NB4 (cell line): ENCODE measurements at regions not wholly inside any gene's neighbourhood (a gene's known extent, or its start where the extent isn't known, plus 50 kb on each side); places are given as distances from the start of the nearest gene placed in this dataset.

Experiments
- POLR2A ChIP-seq: IDR thresholded peaks from 2 replicates; pipeline ENCODE4 v1.6.1; 2011; ENCODE audit warnings: mild to moderate bottlenecking; ENCODE audit not compliant: insufficient read length; ENCODE audit errors: extremely low read depth
- TF ChIP-seq, protein P1 (sequence below): IDR thresholded peaks from one replicate; pipeline ENCODE4 v1.5.1; 2012; ENCODE audit warnings: low read depth, low read length

DNA sequence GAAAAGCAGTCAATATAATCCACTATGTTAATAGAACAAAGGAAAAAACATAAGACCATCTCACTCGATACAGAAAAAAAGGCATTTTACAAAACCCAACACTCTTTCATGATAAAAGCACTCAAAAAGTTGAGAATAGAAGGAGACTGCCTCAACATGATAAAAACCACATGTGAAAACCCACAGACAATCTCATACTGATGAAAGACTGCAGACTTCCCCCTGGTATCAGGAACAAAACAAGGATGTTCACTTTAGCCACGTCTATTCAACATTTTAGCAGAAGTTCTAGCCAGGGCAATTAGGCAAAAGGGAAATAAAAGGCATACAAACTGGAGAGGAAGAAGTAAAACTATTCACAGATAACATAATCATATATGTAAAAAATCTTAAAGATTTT lies 285.9 kb downstream of the EIPR1 start:
- TF ChIP-seq, protein P1, sequence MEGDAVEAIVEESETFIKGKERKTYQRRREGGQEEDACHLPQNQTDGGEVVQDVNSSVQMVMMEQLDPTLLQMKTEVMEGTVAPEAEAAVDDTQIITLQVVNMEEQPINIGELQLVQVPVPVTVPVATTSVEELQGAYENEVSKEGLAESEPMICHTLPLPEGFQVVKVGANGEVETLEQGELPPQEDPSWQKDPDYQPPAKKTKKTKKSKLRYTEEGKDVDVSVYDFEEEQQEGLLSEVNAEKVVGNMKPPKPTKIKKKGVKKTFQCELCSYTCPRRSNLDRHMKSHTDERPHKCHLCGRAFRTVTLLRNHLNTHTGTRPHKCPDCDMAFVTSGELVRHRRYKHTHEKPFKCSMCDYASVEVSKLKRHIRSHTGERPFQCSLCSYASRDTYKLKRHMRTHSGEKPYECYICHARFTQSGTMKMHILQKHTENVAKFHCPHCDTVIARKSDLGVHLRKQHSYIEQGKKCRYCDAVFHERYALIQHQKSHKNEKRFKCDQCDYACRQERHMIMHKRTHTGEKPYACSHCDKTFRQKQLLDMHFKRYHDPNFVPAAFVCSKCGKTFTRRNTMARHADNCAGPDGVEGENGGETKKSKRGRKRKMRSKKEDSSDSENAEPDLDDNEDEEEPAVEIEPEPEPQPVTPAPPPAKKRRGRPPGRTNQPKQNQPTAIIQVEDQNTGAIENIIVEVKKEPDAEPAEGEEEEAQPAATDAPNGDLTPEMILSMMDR: no peak
- no peak for TF ChIP-seq POLR2A
